NOMO-1 treated with DMSO at 0.1 percent for 48 hours (cell line): ENCODE measurements at regions not wholly inside any gene's neighbourhood (a gene's known extent, or its start where the extent isn't known, plus 50 kb on each side); places are given as distances from the start of the nearest gene placed in this dataset.

Experiments
- DNase-seq: peaks from one replicate; lab custom pipeline; 2025; ENCODE audit not compliant: unreplicated experiment; lab: John Stamatoyannopoulos, UW

DNA sequence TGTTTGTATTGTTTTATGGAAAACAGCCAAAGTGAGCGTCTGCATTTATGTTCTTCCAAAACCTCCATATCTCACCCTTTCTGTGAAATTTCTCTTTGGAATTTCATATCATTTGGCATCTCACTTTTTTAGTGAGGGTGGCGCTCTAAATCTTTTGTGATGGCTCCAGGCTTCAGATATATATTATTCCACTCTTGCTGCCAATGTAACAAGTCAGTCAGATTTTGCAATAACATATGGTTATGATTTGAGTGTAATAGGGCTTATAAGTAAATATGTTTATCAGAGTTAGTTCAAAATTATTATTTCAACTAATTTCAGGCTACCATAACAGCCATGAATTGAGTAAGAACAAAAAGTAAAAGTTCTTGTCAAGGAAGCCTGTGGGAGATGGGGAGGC is 314.7 kb downstream of the PDGFC start:
- no peak for DNase-seq

DNA sequence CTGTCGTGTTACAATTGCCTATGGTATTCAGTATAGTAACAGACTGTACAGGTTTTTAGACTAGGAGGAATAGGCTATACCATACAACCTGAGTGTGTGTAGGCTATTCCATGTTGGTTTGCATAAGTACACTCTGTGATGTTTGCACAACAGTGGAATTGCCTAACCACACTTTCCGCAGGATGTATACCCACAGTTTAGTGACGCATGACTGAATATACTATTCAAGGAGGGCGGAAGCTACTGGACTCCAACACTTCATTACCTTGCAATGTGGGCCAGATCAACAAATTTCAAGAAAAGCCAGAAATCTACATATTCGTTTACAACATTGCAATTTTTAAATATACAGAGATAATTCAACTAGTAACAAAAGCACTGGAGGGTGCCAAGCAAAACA is 317.2 kb downstream of the PDGFC start:
- no peak for DNase-seq

DNA sequence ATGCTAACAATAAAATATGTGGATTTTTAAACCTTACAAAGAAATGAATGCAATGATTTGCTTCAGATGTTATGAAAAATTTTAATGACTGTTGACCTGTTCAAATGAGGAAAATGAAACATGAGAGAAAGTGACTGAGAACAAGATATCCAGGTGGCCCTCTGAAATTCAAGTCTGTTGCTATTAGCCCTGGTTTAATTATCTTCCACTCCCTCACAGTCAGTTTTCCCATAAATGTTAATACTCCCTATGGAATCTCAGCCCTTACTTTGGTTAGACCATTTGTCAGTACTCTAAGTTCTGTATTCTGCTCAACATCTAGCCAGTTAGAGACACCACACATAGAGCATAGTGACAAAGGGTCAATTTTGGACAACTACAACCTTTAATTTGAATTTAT is 327.8 kb downstream of the PDGFC start:
- DNase-seq = no peak

DNA sequence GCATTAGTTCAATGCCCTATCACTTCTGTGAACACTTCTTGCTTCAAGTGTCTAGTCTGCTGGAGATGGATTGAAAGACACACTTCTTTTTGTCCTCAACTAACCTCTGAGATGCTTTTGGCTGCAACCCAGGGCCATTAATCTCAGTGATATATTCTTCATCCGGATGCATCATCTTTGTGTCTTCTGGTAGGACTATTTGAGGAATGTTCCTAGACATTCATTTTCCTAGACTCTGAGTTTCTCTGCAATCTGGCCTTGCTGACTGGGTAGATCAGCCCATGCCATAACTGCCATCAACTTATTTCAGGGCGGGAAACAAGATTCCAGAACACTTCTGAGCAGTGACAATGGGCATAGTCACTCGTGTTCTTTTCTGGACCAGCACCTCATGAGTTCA is 329.4 kb downstream of the PDGFC start:
- DNase-seq = no peak

DNA sequence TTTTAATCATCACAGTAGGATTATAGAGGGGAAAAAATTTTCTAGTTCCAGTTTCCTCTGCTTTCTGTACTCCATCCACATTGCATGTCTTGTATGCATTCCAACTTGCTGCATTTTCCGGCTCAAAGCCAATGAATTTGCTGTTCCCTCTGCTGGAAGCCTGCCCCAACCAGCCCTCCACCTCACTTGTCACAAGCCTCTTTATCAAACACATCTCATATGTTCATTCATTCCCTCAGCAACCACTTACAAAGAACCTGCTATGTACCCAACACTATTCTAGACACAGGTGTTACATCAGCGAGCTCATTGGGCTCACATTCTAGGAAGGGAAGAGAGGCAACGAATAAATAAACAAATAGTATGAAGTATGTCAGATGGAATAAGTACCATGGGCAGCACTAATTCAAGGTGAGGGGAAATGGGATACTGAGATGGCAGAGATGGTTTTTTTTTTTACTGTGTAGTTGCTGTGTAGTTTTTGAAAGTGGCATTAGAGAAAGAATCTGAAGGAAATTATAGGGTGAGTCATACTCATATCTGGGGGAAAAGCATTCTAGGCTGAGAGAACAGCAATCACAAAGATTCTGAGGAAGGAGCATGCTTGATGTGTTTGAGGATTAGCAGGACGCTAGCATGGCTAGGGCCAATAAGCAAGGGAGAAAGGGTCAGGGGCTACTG is 332.5 kb downstream of the PDGFC start:
- DNase-seq = no peak

DNA sequence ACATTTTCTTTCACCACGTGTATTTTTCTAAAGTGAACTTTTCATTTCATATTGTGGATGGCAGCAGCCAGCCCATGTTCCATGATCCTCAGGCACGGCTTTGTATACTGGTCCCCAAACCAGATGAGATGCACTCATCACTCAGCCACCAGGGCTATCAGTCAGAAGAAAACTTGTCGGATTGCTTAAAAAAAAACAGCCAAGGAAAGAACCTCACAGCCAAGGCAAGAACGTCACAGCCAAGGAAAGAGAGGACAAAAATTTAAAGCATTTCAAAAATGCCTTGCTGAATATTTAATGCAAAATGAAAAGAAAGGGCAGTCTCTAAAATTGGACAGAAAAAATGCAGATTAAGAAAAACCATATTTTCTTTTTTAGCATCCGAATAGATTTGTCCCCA is 333.3 kb downstream of the PDGFC start:
- DNase-seq = no peak

DNA sequence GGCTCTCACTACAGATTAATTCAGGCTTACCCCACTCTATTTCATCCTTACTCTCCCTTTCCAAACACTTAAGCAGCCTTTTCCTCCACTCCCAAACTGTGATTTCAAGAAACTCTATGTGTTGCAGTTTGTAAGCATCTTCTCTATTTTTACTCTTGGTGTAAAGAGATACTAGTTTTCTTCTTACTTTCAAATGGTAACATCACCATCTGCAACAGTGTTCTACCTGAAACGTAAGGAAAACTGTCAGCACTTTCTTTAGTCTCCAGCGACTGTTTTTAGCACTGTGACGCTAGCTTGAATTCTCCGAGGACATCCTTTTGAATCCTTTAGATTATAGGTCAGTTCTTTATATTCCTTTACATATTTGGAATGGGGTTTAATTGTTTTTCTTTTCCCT is 335.2 kb downstream of the PDGFC start:
- DNase-seq = no peak

DNA sequence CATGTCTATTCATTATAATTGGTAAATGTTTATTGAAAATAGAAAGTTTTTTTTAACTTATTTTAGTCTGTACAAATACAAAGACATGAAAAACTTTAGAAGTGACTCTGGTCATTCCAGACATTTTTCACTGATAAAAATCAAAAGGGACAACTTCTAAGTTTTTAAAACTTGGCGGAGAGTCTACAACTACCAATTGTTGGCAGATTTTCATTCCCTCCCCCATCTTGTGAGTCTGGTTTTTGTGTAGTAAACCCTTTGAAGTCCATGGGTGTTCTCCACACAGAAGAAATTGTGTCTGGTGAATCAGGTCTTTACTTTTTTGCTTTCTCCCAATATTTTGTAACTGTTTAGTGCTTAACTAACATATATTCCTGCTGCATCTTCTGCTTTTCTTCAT is 336.5 kb downstream of the PDGFC start:
- no peak for DNase-seq

DNA sequence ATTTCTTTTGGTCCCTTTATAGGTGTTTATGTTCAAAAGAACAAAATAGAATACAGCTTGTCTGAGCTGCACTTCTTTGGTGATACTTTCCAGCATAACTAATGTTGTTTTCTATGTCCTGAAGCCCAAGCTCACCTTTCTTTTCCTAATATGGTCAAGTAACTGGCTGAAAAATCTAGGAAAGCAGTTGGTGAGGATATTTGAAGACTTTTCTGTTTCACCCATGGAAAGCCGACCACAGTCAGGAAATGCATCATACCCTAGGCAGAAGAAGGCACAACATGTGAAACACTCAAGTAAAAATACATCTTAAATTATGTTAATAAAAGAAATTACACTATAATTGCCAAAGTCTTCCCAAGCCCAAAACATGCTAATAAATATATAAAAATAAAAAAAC is 337.0 kb downstream of the PDGFC start:
- no peak for DNase-seq

DNA sequence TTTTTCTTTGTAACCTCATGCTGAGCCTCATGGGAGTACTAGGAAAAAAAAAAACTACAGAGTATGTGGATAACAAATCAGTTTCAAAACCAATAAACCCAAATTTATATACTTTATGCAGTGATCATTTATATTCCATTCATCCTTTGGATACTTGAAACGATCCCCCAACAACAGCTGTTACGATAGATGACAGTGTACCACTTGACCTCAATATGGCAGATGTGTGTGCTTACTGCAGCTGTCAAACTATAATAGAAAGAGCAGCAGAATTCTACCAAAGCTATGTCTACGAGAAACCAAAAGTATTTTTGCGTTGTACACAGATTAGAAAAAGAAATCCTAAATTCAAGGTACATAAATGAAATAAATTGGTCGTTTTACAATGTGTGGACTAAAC is 337.8 kb downstream of the PDGFC start:
- no peak for DNase-seq

DNA sequence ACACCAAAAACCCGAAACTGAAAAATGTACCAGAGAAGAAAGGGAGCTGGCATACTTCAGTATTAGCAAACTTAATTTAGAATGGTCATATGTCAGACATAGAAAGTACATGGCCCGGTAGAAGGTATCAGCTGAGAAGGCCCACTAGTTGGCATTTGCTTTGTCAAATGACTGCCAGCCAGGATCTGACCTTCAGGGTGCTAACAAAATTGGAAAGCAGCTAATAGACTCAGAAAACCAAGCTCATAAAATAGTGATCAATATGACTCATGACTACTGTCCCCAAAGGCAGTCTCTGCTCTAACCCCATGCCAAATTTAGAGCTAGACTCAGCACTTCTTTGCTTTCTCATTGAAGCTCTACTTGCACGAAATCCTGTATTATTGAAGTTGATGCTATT is 342.7 kb downstream of the PDGFC start:
- DNase-seq = no peak

DNA sequence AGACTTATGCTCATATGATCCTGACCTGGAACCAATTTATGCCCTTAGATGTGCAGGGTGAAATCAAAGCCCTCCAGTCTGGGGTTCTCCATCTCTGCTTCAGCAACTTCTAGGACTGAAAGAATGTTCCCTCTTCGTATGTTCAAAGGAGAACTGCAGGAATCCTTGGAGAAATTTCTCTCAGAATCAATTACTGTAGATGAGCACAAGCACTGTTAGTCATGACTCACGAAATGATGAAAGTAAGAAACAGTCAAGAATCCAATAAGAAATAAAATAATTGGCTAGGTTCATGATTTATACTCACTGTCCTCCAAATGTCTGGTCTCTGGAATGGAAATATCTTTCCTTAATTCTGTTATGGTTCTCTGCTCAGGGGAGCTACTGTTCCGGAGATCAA is 348.2 kb downstream of the PDGFC start:
- DNase-seq = no peak

DNA sequence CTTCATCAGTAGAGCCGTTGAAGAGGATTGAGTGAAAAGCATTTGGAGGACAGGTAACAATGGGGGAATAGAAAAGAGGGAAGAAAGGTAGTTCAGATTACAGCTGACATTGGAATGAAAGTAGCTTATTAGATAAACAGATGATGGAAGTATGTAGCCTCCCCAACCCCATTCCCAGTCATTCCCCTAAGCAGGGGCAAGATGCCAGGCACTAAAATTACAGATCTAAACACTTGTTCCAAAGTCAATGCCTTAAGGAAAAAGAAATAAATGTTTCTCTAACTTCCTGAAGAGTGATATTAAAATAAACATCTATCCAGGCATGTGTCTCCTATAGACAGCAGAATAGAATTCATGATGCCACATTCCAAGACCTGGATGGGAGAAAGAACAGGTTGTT is 350.8 kb downstream of the PDGFC start:
- DNase-seq = no peak

DNA sequence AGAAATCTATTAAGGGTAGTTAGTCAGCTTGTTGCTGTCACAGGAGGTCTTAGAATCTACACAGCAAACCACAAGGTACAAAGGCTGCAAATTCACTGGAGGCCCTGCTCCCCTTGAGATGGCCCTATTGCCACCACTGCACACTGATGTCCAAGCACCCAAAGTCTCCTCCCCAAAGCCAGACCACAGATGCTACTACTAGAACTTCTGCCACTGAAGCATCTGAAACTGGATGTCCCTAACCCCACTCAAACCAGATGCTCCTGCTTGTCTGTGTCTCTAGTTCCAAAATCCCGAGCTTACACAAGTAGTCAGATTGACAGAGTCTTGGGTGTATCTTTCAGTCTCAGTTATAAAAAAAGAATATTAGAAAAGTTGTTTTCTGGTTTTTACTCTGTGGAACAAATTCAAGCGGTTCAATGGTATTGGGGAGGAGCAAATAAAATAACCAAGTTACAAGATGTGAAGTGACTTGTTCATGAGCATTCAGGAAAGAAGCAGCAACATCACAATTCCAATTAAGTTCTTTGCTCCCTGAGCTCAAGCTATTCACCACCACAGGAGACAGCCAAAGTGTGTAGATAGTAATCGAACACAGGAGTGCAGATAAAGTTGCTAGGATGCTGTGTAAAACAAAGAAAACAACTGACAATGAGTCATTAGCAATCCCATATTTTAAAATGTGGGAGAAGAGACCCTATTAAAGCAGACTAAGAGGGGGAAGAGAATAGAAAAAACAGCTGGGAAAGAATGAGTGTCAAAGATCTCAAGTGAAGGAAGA is 352.3 kb downstream of the PDGFC start:
- DNase-seq = no peak

DNA sequence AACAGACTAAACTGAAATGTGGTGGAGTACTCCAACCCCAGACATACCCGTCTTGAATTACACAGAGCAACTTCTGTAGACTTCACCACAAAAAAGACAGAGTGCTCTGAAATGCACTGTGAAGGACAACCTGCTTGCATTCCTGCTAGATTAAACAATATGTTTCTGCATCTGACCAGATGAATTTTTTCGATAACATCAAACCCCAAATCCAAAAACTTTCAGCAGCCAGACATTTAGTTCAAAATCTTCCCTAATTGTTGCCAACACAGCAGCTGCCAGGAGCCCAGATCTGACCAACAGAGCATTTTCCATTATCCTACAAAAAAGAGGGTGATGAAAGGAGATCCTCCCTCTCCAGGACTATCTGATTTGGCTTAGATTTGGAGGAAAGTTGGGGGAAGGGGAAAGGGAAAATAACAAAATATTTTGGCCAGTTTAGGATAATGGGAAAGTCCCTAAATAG is 356.5 kb downstream of the PDGFC start:
- DNase-seq = no peak

DNA sequence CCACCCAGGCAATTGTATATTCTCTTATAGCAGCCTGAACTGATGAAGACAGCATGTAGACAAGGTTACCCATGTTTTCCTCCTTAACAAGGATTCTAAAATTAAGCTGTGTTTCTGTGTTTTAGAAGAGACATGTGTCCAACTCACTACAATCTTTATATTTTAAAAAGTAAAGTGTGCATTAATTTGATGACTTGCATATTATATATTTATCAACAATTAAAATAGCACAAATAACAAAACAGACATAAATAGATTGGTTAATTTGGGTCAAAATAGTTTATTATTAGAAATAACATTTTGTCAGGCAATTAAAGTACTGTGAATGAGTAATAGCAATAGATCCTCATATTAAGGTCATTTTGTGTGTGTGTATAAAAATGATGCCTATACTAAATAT is 357.1 kb downstream of the PDGFC start:
- no peak for DNase-seq

DNA sequence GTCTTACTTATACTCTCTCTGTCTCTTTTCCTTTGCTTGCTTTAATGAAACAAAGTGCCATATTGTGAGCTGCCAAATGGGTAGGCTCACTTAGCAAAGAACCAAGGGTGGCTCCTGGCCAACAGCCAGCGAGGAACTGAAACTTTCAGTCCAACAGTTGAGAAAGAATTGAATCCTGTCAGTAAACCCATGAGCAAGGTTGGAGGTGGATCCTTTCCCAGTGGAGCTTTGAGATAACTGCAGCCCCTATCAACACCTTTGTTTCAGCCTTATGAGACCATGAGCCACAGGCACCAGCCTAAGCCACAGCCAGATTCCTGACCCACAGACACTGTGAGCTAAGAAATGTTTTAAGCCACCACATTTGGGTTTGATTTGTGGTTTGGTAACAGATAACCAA is 362.2 kb downstream of the PDGFC start:
- no peak for DNase-seq

DNA sequence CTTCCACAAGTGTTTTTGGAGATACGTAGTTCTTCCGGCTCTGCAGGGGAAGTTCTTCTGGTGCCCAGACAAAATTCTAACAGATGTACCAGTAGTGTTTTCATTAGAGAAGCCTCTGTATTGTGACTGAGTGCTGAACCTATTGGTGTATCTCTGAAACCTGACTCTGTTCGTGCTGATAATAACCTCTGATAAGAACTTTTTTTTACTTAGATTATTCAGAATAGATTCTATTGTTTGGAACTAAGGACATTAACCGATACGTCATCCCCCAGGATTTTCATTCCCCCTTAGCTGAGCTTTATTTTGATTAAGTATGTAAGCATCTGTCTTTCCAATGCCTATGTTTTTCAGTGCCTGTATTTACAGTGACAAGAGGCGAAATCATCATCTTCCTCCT is 362.9 kb downstream of the PDGFC start:
- DNase-seq = no peak

DNA sequence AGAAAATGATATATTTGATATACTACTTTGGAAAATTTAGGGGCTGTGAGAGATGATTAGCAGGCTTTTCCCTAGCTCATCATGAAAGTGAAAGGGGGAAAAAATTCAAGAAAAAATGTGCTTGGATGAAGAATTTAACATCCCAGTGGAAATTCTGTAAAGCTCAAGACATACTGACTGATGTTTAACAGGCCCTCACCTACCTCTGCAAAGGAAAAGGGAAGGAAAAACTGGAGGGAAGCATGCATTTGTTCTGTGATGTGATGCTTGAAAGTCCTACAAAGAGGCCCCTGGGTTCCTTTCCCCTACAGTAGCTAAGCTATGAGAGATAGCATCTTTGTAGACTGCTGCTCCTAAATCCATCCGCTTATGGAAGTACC is 364.1 kb downstream of the PDGFC start:
- no peak for DNase-seq

DNA sequence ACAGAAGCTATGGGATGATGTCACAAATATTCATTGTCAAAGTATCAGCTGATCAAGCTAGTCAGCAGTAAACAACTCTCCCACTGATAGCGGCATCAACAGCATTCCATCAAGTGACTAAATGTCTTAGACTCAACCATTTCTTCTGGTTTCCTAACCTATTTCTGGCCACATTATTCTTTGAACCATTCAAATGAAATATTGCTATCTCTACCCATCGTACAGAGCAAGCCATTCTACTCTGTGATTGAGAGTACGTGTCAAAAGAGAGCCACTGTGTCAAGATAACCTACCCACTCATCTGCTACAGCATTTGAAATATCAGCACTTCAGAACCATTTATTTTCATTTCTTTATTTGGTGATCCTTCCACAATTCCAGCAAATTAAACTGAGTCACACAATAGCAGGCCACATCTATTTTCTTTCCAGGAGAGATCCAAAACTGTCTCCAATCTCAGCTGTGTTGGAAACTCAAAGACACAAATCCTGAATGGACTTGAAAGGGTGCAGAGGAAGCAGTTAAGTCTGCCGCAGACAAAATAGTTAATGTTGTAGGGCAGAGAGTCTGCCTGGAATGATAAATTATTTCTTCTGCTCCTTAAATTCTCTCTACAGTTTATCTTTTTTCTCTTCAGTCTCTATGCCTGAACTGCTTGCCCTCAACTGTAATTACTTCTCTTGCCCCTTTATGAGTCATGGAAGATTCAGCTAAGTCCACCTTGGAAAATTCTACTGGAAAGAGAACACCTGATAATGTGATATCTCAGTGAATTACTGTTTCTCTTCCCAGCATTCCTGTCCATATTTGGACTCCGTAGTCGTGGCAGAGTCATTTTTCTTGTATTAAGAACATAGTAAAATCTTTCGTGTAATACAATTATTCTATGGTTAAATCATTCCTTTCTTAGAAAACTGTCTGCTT is 364.8 kb downstream of the PDGFC start:
- DNase-seq = no peak

DNA sequence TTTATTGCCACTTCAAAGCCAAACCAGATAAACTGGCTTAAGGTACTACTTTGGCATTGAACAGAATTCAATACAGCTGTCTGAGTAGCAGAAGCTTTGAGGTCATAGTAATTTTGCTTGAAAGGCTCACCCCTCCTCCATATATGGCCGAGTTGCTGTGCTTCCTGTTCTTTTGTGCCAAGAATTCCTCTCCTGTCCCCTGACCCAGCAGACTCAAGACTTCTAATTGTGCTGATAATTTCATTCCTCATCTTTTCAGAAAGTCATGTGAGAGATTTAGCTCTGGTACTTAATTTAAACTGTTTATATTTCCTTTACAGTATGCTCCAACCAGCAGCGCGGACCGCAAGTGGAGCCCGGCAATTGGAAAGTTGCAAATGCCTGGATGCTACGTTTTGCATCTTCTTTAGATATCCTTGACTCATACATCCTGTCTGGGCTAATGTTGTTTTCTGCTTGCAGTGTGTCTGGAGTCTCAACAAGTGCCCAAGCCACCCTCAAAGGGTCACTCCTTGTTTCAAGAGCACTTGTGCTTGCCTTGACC is 373.4 kb downstream of the PDGFC start:
- no peak for DNase-seq
